PC-9 (cell line): ENCODE measurements at regions not wholly inside any gene's neighbourhood (a gene's known extent, or its start where the extent isn't known, plus 50 kb on each side); places are given as distances from the start of the nearest gene placed in this dataset.

Source experiments
- EZH2 ChIP-seq: fragments of 200-600 bp; sonication (generic); IDR thresholded peaks from 2 replicates; pipeline ENCODE4 v1.8.0; 2017; ENCODE audit warnings: antibody characterized with exemption, low read depth
- TF ChIP-seq, protein P1 (sequence below): fragments of 200-600 bp; sonication (generic); conservative IDR thresholded peaks from 2 replicates; pipeline ENCODE4 v1.6.1; 2017; ENCODE audit warnings: mixed run types, antibody characterized with exemption, mild to moderate bottlenecking, moderate library complexity

DNA sequence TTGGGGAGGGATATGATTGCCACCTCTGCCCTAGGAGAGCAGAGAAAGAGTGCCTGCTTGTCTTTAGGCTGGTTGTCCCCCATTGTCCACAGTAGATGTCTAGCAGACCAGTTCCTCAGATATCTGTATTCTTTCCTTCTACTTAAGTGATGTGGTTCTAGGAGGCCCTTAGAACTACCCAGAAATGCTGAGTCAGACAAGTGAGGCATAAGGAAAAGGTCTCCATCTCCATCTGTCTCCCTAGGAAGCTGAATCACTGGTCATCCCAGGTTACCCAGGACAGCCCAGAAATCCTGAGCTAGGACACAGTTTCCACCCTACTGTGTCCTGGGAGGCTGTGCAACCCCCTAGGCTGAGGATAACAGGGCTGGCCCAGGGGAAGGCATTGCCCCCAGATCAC is 93.4 kb upstream of the INHBA start:
- TF ChIP-seq, protein P1, sequence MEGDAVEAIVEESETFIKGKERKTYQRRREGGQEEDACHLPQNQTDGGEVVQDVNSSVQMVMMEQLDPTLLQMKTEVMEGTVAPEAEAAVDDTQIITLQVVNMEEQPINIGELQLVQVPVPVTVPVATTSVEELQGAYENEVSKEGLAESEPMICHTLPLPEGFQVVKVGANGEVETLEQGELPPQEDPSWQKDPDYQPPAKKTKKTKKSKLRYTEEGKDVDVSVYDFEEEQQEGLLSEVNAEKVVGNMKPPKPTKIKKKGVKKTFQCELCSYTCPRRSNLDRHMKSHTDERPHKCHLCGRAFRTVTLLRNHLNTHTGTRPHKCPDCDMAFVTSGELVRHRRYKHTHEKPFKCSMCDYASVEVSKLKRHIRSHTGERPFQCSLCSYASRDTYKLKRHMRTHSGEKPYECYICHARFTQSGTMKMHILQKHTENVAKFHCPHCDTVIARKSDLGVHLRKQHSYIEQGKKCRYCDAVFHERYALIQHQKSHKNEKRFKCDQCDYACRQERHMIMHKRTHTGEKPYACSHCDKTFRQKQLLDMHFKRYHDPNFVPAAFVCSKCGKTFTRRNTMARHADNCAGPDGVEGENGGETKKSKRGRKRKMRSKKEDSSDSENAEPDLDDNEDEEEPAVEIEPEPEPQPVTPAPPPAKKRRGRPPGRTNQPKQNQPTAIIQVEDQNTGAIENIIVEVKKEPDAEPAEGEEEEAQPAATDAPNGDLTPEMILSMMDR = no peak
- no peak for TF ChIP-seq EZH2
